A172 (cell line): ENCODE measurements at regions not wholly inside any gene's neighbourhood (a gene's known extent, or its start where the extent isn't known, plus 50 kb on each side); places are given as distances from the start of the nearest gene placed in this dataset.

Experiments
- DNase-seq: peaks from one replicate; pipeline ENCODE4 v3.0.0-alpha.2; 2015; ENCODE audit warnings: low spot score

DNA sequence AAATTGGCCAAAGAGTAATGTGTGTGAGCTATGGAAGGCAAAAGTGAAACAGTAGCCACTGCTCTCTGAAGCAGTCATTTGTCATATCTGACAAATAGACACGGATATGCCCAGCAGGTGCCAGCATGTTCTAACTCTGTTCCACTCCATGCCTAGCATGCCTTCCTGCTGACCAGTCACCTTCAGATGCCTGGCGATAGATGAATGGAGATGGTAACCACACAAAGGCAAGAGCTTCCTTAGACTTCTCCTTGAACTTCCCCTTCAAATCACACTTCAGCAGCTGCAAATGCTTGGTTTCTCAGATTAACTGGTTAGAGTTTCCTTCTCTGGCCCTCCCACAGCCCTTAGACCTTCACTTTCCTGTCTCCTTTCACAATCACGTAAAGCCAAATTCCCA, 429.9 kb downstream of the DAD1 start:
- peak; percentile 21 for DNase-seq

- DNase-seq, result no peak
These were observed 430.5 kb downstream of the DAD1 start for GRCh38 chr14:22158560-22158959.

DNA sequence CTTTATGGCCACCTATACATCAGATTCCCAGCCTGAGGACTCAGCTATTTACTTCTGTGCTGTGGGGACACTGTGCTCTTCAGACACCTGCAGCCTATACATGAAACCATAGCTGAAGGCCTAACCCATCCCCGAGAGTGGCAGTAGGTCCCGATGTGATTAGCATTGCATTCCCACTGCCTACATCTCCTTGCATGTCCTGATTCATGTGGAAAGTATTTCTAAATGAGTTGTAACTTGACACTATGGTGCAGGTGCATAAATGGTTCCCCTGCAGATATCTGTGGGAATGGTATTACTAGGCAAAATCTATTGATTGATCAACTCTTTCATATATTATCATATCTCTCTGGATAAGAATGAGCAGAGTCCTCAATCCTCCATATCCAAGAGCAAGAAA, 433.5 kb downstream of the DAD1 start:
- no peak for DNase-seq

DNA sequence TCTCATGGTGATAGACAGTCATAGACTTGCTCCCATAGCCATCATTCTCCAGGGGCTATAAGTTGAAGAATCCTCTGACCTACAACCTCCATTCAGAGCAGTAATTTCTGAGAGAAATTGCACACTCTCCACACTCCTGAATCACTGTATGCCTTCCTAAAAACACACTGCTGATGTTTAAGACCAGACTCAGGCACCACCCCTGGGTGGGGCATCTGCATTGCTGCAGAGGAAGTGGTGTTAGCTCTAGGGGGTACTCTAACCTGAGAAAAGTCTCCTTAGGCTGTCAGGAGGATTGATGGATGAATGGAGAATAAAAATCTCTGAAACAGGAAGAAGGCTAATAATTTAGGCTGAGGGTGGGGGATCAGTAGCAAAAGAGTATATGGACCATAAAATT, 436.1 kb downstream of the DAD1 start:
- DNase-seq, result no peak

DNA sequence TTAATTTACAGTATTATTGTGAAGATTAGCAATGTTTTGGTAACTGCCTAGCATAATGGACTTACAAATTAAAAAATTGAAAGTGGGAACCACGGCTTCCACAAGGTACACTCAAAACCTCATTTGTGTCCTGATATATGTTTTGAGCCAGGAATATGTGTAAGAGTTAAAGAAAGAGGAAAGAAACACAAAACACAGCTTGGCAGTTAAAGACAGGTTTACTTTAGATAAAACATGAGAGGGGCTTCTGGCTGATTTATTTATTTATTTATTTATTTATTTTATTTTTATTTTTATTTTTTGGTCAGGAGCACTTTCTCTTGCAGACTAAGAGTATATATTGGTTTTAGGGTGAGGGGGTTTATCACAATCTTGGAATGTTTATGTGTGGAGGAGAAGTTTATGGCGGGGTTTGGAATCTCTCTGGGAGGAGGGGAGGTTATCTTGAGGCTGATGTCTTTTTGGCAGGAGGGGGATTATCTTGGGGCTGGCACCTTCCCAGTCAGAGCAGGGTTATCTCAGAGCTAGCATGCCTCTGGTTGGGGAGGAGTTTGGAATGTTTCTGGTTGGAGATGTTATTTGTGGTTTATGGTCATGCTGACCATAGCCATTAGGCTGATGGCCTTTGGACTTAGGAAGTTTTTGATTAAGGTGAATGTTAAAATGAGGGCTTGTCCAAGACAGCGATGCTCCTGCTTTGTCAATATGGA, 436.7 kb downstream of the DAD1 start:
- no peak for DNase-seq

DNA sequence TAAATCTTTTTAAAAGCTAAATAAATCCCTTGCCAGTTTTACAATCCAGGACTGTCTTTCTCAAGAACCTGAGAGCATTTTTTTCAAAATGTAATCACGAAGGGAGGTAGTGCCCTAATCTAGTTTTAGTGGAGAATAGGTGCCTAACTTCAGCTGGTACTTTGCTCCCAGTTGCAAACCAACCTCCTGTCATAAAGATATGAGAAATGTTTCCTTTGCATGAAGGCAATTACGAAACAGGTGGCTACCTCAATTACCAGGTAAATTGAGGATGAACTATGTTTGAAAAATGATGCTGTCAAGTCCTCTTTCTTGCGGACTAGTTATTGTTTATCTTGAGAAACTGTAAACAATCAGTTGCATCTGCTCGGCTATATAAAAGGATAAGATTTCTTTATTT, 437.9 kb downstream of the DAD1 start:
- no peak for DNase-seq

- no peak for DNase-seq
These were observed 440.0 kb downstream of the DAD1 start for GRCh38 chr14:22149058-22149457.

GRCh38 chr14:22147716-22148115, 441.3 kb downstream of the DAD1 start:
- DNase-seq, result no peak

DNA sequence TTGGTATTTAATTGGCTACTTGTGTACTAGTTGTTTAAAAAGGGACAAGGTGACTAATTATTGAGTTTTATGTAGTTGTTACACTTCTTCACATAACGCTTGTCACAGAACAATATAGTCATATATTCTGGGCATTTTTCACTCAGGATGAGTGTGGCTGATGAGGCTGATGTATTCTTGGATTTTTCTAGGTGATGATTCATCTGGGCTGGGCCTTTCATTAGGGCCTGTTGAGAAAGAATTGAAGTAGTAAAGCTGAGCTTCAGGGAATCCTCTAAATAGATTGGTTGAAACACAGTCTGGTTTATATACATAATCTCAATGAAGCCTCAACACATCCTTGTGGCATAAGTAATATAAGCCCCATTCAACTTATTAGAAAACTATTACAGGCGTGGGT, 445.7 kb downstream of the DAD1 start:
- no peak for DNase-seq

GRCh38 chr14:22140633-22141032, 448.4 kb downstream of the DAD1 start:
- DNase-seq, result no peak

DNA sequence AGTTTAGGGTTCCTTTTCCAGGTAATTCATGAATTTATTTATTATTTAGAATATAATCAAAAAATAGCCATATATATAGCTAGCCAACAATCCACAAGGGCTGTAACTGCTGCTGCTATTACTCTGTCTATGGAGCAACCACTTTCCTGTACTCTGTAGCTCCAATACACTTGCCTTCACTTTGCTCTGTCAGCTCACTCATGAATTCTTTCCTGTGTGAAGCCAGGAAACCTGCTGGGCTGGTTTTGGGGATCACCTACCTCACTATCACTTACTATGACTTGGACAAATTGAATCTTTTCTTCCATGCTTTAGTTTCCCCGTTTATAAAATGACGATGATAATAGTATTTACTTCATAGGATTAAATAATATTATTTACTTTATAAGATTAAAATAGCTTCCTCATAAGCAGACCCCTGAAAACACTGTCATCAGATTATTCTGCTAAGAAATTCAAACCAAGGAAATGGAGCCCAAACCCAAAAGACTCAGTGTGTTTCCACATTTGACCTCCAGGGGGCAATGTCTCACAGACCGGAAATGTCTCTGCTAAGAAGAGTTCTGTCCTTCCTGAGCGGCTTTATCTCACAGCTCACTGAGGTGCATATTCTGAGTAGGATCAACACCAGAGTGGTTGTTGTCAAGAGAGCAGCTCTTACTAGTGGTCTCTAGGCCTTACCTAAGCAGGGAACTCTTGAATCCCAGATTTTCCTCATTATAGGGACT, 457.1 kb downstream of the DAD1 start:
- peak; percentile 2 for DNase-seq

DNA sequence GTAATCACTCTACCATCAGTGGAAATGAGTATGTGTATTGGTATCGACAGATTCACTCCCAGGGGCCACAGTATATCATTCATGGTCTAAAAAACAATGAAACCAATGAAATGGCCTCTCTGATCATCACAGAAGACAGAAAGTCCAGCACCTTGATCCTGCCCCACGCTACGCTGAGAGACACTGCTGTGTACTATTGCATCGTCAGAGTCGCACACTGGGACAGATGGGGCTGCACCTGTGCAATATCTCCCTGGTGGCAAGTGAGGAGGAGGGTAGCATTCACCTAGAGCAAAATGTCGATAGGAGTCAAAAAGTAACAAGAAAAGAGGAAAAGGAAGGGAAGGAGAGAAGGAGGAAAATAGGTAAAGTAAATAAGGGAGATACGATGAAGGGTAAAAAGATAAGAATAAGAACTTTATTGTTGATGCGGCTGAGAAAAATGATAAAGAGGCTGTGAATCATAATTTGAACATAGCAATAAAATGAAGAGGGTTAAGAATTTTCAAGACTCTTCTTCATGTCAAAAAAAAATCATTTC, 450.5 kb upstream of the OR4E1 start:
- no peak for DNase-seq

DNA sequence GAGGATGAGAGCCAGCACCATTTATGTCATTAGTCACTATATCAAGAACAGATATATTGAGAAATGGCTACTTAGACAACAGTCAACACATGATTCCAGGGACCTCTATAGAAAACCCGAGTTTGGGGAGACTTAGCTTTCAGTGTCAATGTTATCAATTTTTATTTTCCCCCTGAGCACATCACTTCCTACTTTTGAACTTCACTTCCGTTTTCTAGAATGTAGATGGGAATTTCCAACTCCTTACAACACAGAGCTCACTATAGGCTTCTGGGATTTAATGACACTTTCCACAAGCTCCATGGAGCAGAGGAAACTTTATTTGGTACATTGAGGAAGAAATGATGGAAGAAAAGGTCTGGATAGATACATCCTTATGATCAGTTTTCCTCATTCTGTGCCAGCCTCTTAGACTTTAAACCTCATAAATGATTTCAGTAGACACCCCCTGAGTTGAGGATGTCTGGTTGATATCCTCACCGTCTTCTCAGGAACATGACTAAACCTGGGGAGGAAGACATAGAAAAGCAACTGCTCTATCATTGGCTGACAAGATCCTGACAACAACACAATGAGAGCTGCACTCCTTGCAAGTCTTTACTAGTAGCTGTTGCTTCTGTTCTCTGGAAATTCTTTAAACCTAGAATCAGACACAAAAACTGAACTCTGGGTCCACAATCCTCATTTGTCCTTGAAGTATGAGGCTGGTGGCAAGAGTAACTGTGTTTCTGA, 449.4 kb upstream of the OR4E1 start:
- DNase-seq, result no peak

- DNase-seq, result no peak
These were observed 448.7 kb upstream of the OR4E1 start for GRCh38 chr14:22122227-22122818.

DNA sequence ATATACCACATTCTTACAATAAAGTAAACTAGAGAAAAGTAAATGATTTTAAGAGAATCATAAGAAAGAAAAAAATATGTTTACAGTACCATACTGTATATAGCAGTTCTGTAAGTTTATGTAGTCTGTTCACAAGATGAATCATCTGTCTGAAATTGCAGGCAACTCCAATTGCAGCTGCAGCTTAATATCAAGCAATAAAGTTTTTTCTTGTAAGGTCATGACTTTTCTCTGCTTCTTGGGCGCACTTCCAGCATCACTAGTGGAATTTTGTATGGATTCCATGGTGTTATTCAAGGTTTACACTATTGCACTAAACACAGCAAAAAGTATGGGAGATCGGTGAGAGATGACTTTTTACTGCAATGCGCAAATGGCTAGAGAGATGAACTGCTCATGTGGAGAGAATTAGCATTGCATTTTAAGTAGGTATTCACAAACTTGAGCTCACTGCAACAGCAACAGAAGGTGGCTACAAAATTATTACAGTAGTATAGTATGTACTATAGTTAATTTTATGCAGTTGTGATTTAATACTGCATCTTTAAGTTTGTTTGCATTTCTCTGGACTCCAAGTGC, 445.4 kb upstream of the OR4E1 start:
- DNase-seq, result no peak

- DNase-seq, result no peak
These were observed 439.8 kb upstream of the OR4E1 start for GRCh38 chr14:22113401-22113800.

DNA sequence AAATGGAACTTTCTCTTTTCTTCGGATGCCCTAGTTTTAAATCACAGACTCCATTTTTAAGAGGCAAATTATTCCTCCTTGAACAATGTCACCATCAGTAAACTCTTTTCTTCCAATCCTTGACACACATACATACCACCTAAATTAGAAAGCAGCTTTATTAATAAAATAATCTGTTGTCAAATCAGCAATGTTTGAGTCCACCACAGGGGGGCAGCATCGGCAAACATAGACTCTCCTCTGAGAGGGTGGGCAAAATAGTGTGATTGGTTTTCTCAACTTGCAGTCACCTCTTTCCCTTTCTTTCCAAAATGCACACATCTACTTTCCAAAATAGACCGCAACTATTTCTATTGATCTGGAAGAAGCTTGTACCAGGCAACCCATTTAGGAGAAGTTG, 438.4 kb upstream of the OR4E1 start:
- DNase-seq, result no peak

GRCh38 chr14:22107753-22108152, 434.1 kb upstream of the OR4E1 start:
- DNase-seq, result no peak

GRCh38 chr14:22106700-22107697, 433.4 kb upstream of the OR4E1 start:
- no peak for DNase-seq

GRCh38 chr14:22105624-22106006, 432.0 kb upstream of the OR4E1 start:
- DNase-seq, result no peak
